ENCODE measurements at regions not wholly inside any gene's neighbourhood (a gene's known extent, or its start where the extent isn't known, plus 50 kb on each side); places are given as distances from the start of the nearest gene placed in this dataset.

DNA sequence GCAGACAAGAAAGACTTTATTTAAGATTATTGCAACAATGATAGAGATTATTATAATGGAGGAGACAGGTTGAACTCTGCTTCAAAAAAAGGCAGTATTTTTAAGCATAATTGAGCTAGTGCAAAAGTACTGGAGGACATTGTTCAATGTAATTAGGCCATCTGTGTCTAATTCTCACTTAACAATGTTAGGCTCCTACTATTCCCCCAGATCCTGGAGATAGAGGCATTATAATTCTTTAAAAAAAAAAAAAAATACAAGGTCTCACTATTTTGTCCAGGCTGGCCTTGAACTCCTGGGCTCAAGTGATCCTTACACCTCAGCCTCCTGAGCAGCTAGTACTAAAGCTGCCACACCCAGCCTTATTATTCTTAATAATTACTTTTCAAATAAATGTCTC lies 193.4 kb upstream of the NUDT12 start:
- no peak for TF ChIP-seq EZH2 (IDR thresholded peaks at IDR 0.05; ENCODE audit: borderline replicate concordance, insufficient read depth, low read depth, low read length, poor library complexity, severe bottlenecking)
- TF ChIP-seq, protein P1, sequence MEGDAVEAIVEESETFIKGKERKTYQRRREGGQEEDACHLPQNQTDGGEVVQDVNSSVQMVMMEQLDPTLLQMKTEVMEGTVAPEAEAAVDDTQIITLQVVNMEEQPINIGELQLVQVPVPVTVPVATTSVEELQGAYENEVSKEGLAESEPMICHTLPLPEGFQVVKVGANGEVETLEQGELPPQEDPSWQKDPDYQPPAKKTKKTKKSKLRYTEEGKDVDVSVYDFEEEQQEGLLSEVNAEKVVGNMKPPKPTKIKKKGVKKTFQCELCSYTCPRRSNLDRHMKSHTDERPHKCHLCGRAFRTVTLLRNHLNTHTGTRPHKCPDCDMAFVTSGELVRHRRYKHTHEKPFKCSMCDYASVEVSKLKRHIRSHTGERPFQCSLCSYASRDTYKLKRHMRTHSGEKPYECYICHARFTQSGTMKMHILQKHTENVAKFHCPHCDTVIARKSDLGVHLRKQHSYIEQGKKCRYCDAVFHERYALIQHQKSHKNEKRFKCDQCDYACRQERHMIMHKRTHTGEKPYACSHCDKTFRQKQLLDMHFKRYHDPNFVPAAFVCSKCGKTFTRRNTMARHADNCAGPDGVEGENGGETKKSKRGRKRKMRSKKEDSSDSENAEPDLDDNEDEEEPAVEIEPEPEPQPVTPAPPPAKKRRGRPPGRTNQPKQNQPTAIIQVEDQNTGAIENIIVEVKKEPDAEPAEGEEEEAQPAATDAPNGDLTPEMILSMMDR (IDR thresholded peaks at IDR 0.05), result no peak
